Urinary bladder (tissue), 3 donors: ENCODE measurements at regions not wholly inside any gene's neighbourhood (a gene's known extent, or its start where the extent isn't known, plus 50 kb on each side); places are given as distances from the start of the nearest gene placed in this dataset.
A peak's percentile ranks its signal among the peaks of the same experiment; 100 is the strongest.

Source experiments
- DNase-seq: peaks from one replicate; pipeline ENCODE4 v3.0.0-alpha.2; 2015; ENCODE audit errors: extremely low spot score
- H3K27ac ChIP-seq: one replicate; pipeline ENCODE4 v1.5.1; 2013; ENCODE audit warnings: low read depth, mild to moderate bottlenecking, moderate library complexity
- H3K36me3 ChIP-seq: one replicate; pipeline ENCODE4 v1.6.1; 2013; ENCODE audit warnings: mild to moderate bottlenecking, moderate library complexity; ENCODE audit not compliant: insufficient read depth
- H3K4me1 ChIP-seq: one replicate; pipeline ENCODE4 v1.6.1; 2013; ENCODE audit warnings: mild to moderate bottlenecking, moderate library complexity; ENCODE audit not compliant: insufficient read depth
- H3K4me3 ChIP-seq: one replicate; pipeline ENCODE4 v1.5.1; 2013; ENCODE audit warnings: low read depth, low read length
- WGBS: extraction: QIAGEN DNeasy Blood & Tissue Kit; methylation state at CpG from one replicate; pipeline ENCODE4 v1.1.7; 2013; 5-methylcytosine and 5-hydroxymethylcytosine counted together
- donor health status: healthy with polysubstance abuse.
- donor health status: healthy.

DNA sequence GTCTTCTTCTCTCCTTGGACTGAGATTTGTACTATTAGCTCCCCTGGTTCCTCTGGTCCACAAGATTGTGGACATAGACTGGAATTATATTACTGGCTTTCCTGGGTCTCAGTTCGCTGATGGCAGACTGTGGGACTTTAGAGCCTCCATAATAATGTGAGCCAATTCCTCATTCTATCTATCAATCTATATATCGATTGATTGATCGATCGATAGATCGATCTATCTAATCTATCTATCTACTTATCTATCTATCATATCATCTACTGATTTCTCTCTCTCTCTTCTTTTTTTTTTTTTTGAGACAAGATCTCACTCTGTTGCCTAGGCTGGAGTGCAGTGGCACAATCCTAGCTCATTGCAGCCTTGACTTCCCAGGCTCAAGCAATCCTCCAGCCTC lies 51.5 kb upstream of the DDR1 start:
- no peak overlapping the region for H3K27ac ChIP-seq
- no peak overlapping the region for H3K4me3 ChIP-seq
- H3K36me3 ChIP-seq, result no peaks in the 10 kb centered on the region
- no peaks in the 10 kb centered on the region for H3K4me1 ChIP-seq
- 94% methylated on average over 5 of the region's 5 CpGs for WGBS
- DNase-seq, result no peak

DNA sequence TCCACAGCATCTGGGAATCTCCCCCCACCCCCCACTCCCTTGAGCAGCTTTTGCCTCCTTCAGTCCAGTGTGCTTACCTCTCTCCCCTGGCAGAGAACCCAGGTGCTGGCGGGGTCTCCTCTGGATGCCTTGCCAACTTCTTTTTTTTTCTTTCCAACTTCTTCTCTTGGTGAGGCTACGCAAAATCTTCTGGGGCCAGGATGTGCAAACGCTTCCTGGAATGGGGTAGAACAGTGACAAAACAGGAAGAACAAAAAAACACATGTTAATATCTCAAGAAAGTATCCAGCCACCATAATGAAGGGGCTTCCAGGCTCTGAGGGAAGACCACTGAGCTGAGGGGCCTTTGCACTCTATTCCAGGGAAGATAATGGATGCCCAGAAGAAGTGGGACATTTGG lies 53.9 kb upstream of the DDR1 start:
- WGBS, result 53% methylated on average over 3 of the region's 3 CpGs
- H3K4me3 ChIP-seq, result no peak overlapping the region
- DNase-seq, result no peak
- no peaks in the 10 kb centered on the region for H3K36me3 ChIP-seq
- H3K27ac ChIP-seq, result no peak overlapping the region
- H3K4me1 ChIP-seq, result no peaks in the 10 kb centered on the region

DNA sequence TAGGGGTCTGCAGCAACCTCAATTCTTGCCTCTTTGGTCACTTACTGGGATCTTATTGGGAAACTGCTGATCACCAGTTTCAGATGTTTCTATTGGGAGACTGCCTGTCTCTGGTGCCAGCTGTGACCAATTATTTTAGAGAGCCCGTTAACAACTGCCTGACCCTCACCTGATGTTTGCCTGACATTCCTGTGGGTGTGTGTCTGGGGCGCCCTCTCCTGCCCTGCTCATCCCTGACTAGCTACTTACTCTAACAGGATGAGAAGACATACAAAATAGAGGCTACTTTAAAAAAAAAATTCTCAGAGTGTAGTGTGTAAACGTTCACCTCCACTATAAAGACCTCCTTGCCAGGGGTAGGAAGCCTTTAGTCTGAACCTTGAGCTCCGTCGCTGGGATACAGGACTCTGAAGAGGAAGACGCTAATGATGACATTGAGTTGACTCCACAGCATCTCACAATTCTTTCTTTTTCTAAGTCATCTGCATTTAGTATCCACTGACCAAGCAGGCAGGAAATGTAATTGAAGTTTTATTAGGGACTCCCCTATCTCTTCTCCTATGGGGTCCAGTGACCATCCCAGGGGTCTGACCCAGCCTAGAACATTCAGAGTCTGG lies 54.6 kb upstream of the DDR1 start:
- H3K4me1 ChIP-seq, result no peaks in the 10 kb centered on the region
- no peak for DNase-seq
- H3K4me3 ChIP-seq, result no peak overlapping the region
- H3K27ac ChIP-seq, result no peak overlapping the region
- WGBS, result 84% methylated on average over 6 of the region's 6 CpGs
- no peaks in the 10 kb centered on the region for H3K36me3 ChIP-seq

DNA sequence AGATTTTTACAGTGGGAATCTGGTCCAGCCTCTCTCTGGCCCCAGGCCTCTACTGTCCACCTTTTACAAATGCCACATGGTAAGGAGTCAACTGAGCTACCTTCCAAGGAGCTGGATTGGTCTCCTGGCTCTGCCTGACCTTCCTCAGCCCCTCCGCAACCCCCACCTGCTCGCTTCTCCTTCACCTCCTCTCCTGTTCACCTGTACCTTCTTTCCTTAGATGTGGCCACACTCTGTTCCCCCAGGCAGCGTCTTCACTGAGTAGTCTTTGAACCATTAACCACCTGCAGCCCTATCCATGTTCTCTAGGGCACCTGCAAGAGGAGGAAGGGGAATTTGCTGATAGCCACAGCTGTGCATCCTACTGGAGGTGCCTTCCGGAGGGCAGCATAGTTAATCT lies 55.3 kb upstream of the DDR1 start:
- DNase-seq, result no peak
- H3K4me3 ChIP-seq, result no peak overlapping the region
- H3K27ac ChIP-seq, result no peak overlapping the region
- no peaks in the 10 kb centered on the region for H3K36me3 ChIP-seq
- 93% methylated on average over 4 of the region's 4 CpGs for WGBS
- H3K4me1 ChIP-seq, result no peaks in the 10 kb centered on the region

DNA sequence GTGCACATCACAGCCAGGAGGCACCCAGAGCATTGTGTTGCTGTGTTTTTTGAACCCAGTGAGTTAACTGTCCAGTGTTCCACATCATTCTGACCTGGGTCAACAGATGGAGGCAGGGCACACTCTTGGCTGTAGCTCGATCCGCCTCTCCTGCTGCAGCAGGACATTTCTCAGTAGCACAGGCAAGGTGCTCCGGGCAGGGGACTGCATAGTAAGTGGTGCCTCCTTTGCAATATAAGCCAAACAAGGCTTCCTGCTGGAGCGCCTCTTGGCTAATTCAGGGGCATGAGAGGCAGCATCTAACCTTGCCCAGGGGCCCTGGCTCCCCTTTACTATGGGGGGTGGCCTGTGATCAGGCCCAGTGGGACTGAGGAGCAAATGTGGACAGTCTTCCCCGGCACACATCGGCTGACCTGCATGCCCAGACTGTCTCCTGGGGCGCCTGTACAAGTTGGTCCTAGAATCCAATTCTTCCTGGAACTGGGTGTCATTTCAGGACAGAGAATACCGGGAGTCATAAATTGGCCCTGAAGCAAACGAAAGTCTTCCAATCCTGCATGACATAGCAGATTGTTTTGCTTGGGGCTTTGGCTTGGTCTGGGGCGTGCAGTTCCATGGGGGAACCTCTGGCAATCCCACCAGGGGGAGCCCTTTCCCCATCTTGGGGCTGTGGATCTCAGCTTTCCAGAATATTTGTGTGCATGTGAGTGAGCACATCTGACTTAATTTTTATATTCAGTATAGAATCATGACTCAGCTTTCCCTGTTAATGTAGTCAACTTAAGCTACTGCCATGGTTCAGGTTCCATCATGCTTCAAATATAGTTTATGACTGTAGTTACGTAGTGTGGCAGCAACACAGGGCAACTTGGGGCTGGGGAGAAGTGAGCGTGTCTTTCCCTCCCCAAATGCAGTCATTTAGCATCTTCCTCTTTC lies 56.0 kb upstream of the DDR1 start:
- peak; percentile 74 for DNase-seq
- WGBS, result 37% methylated on average over 12 of the region's 12 CpGs
- Histone ChIP-seq H3K36me3 (no peaks in the 10 kb centered on the region), H3K27ac (no peak overlapping the region), H3K4me3 (no peak overlapping the region), H3K4me1 (no peaks in the 10 kb centered on the region)

DNA sequence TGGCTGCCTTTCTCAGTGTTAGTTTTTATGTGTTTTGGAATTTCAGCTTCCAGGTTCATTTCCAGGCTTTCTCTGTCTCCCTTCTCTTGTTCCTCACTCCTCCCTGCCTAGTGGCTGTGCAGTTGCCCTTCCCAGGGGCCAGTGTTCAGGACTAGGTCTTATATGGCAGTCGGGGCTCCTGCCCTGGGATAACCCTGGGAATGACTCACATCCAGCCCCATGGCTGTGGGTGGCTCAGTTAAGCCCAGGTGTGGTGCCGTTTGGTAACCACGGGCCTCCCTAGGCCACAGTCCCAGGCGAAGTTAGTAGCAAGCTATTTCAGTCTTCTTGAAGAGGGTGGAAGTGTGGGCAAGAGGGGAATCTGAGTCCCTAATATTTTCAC lies 57.4 kb upstream of the DDR1 start:
- 70% methylated on average over 4 of the region's 4 CpGs for WGBS
- no peak overlapping the region for H3K4me3 ChIP-seq
- H3K36me3 ChIP-seq, result no peaks in the 10 kb centered on the region
- no peak for DNase-seq
- no peak overlapping the region for H3K27ac ChIP-seq
- H3K4me1 ChIP-seq, result no peaks in the 10 kb centered on the region

DNA sequence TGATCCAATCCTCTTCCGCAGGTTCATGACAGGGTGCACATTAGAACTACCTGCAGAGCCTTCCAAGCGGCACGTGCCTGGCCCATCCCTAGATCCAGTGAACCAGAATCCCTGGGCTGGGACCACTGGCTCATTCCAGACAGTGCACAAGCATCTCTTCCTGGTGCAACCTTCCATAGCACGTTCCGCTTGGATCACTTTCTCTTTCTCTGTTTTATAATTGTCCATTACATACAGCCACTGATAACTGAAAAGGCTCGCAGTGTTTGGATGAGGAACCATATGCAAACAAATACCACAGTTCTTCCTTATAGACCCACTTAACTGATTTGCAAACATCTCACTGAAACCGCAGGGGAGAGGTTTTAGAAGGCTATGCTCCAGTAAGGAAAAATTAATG lies 59.6 kb upstream of the DDR1 start:
- 92% methylated on average over 7 of the region's 7 CpGs for WGBS
- Histone ChIP-seq H3K36me3 (no peaks in the 10 kb centered on the region), H3K27ac (no peak overlapping the region), H3K4me1 (no peaks in the 10 kb centered on the region), H3K4me3 (no peak overlapping the region)
- no peak for DNase-seq

DNA sequence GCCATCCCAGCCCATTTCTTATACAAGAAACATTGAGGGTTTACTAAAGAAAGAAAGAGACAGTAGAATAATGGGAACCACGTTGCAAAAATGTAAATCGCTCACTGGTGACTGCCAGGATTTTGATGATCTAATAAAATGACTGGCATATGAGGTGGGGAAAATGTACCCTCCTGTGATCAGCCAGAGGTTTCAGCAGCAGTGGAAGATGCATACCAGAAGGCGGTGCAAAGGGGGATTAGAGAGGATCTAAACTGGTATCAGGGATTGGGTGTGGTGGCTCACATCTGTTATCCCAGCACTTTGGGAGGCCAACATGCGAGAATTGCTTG lies 60.8 kb upstream of the DDR1 start:
- Histone ChIP-seq H3K27ac (no peak overlapping the region), H3K4me1 (no peaks in the 10 kb centered on the region), H3K4me3 (no peak overlapping the region), H3K36me3 (no peaks in the 10 kb centered on the region)
- DNase-seq, result no peak
- WGBS, result 76% methylated on average over 4 of the region's 4 CpGs

DNA sequence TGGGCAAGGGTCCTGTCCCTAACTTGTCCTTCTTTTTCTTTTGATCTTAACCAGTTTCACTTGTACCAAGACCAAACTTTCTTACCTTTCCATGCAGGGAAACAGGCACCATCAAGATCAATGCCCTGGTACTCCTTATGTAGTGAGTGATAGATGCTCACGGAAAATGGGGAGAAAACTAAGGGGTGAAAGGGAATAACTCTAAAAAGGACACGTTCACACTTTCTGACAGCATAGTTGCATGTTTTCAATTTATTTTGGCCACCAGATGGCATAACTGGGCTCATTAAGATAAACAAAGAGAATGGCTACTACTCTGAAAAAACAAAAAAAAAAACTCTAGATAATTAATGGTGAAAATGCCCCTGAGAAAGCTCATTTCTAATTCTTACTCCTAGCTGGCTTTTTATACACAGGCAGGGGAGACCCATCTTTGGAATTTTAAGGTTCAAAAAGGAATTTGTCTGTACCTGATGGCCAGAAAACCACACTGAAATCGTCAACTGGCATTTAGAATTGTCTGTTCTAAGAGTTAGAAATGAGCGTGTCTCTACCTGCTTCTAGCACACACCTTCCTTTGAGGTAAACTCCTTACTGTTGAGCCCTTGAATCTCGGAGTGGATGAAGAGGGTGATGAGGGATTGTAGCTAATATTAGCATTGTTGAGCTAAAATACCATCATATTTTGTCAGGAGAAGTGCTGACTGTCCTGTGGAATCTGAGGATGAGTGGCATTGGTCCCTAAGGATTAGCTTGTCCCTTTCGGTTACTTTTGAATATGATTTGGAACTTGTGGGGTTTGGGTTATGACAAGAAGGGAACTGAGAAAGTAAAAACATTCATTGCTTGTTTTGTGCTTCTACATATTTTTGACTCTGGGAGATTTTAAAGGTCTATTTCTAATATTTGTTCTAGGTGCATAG lies 62.2 kb upstream of the DDR1 start:
- no peak for DNase-seq
- Histone ChIP-seq H3K27ac (peak overlapping the region; percentile 54), H3K4me3 (no peak overlapping the region), H3K4me1 (no peaks in the 10 kb centered on the region), H3K36me3 (no peaks in the 10 kb centered on the region)
- 49% methylated on average over 6 of the region's 6 CpGs for WGBS

DNA sequence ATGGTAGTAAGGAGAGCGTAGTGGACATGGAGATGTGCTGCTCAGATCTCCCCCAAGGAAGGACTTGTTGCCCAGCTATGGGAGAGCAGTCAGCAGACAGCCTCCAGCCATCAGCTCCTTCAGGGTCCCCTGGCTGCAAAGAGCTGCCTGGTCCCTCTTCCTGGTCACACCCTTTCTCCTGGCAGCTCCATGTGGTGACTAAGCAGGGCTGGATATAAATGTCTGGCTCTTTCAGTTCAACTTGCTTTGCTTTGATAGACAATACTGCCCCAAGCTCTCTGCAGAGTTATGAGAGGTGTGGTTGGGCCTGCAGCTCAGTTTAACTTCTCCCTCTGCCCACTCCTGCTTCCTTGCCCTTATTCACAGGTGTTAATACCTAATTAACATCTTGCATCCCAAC lies 64.1 kb upstream of the DDR1 start:
- DNase-seq, result no peak
- H3K27ac ChIP-seq, result no peak overlapping the region
- no peaks in the 10 kb centered on the region for H3K4me1 ChIP-seq
- 97% methylated on average over 1 of the region's 1 CpG for WGBS
- no peaks in the 10 kb centered on the region for H3K36me3 ChIP-seq
- H3K4me3 ChIP-seq, result no peak overlapping the region

DNA sequence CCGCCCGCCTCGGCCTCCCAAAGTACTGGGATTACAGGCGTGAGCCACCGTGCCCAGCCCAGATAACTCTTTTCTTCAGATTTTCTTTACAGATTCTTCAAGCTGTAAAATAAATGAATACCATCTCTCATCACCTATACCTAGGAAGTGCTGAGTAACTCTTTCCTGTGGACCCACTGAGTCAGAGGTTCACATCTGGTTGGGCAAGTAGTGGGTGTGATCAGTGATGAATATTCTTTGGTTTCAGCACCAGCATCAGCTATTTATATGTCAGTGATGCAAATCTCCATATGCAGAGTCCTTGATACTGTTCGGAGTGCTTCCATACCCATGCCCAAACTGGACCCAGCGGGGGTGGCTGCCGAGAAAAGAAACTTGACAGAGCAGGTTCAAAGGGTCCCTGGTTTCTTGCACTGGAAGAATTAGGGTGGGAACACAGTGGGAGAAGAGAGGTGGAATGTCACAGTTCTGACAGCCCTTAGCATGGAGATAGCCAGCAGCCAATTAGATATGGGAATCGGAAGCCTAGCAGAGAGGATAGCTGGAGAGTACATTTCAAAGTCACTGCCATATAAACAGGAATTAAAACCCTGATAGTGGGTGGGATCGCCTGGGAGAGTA lies 64.9 kb upstream of the DDR1 start:
- DNase-seq, result no peak

DNA sequence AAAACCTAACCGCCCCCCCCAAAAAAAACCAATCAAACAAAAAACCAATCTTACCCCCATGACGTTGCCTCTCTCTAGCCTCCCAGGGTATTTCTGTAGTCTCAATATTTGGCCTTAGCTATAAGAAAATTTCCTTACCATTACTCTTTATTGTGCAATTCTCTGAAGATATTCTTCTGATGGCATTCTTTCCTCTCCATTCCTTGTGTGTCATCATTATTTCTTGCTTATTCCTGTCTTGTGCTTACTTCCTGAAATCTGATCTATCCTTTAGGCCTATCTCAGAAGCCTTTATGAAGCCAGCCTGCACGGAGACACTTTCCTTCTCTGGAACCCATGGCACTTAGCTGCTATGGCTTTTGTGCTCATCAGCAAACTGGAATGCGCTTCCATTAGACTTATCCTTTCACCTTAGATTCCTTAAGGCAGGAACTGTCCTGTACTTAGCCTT lies 65.9 kb upstream of the DDR1 start:
- no peak overlapping the region for H3K4me3 ChIP-seq
- 72% methylated on average over 4 of the region's 4 CpGs for WGBS
- no peaks in the 10 kb centered on the region for H3K36me3 ChIP-seq
- H3K4me1 ChIP-seq, result no peaks in the 10 kb centered on the region
- no peak for DNase-seq
- no peak overlapping the region for H3K27ac ChIP-seq

More for the DNA sequence above, 64.9 kb upstream of the DDR1 start:
- WGBS, result 92% methylated on average over 10 of the region's 10 CpGs
- Histone ChIP-seq H3K27ac (no peak overlapping the region), H3K4me3 (no peak overlapping the region), H3K36me3 (no peaks in the 10 kb centered on the region), H3K4me1 (no peaks in the 10 kb centered on the region)
